H1 (cell line): ENCODE measurements at regions not wholly inside any gene's neighbourhood (a gene's known extent, or its start where the extent isn't known, plus 50 kb on each side); places are given as distances from the start of the nearest gene placed in this dataset.

Experiments
- CTCF ChIA-PET: fragments of 300-600 bp; sonication (Branson Sonifier 250); formaldehyde crosslinking; loops from one replicate; lab custom pipeline; 2021; ENCODE audit not compliant: partially characterized antibody; lab: Charles Lee
- POLR2A ChIA-PET: fragments of 300-600 bp; sonication (Branson Sonifier 250); formaldehyde crosslinking; loops from one replicate; lab custom pipeline; 2021; ENCODE audit warnings: inconsistent platforms; ENCODE audit not compliant: partially characterized antibody; lab: Charles Lee
- DNase-seq, 2 experiments: peaks; one replicate each; pipeline versions ENCODE4 v3.0.0 to v3.0.0-alpha.2; 2010 to 2022; ENCODE audit warnings: low spot score in 2 of 2, low read depth in 1 of 2, mixed read lengths in 1 of 2
- FAIRE-seq: peaks from 2 replicates; lab custom pipeline; 2011; peaks lifted over from hg19 to GRCh38; lab: Jason Lieb, UNC
- H2AFZ ChIP-seq: 2 replicates; pipeline ENCODE4 v1.8.1; 2012; ENCODE audit warnings: low read length, inconsistent platforms
- H2AK5ac ChIP-seq: 2 replicates; pipeline ENCODE4 v1.6.1; 2013; ENCODE audit warnings: low read depth, low read length
- H2BK120ac ChIP-seq: replicated peaks from 2 replicates; pipeline ENCODE3; 2013; ENCODE audit warnings: low read depth, low read length, inconsistent platforms
- H2BK12ac ChIP-seq: 2 replicates; pipeline ENCODE4 v1.6.1; 2013; ENCODE audit warnings: low read depth, low read length
- H2BK15ac ChIP-seq: 2 replicates; pipeline ENCODE4 v1.6.1; 2013; ENCODE audit warnings: low read length
- H2BK20ac ChIP-seq: 2 replicates; pipeline ENCODE4 v1.6.1; 2013; ENCODE audit warnings: low read length
- H2BK5ac ChIP-seq: 2 replicates; pipeline ENCODE4 v1.6.1; 2013; ENCODE audit warnings: low read depth, low read length
- H3K14ac ChIP-seq: 2 replicates; pipeline ENCODE4 v1.6.1; 2013; ENCODE audit warnings: inconsistent platforms; ENCODE audit not compliant: insufficient read length
- H3K18ac ChIP-seq: 2 replicates; pipeline ENCODE4 v1.6.1; 2013; ENCODE audit warnings: low read length; ENCODE audit errors: extremely low read depth
- H3K23ac ChIP-seq: 2 replicates; pipeline ENCODE4 v1.6.1; 2013; ENCODE audit warnings: inconsistent platforms; ENCODE audit not compliant: insufficient read length
- H3K23me2 ChIP-seq: 2 replicates; pipeline ENCODE4 v1.6.1; 2013; ENCODE audit warnings: low read depth, low read length
- H3K27ac ChIP-seq: 2 replicates; pipeline ENCODE4 v1.6.1; 2011; ENCODE audit warnings: low read depth, low read length, inconsistent platforms
- H3K27me3 ChIP-seq, 4 experiments: replicated peaks in 1 of 4; 1 replicate in 1 of 4; 2 replicates in 3 of 4; pipeline versions ENCODE4 v1.6.1 to v1.8.1; 2011 to 2013; ENCODE audit warnings: low read length in 3 of 4, mild to moderate bottlenecking in 3 of 4, inconsistent platforms in 2 of 4, mixed read lengths in 2 of 4, moderate library complexity in 1 of 4; ENCODE audit not compliant: control insufficient read depth in 3 of 4, insufficient read depth in 3 of 4; ENCODE audit errors: extremely low read depth in 1 of 4
- H3K36me3 ChIP-seq, 4 experiments: 2 replicates each; pipeline versions ENCODE4 v1.6.1 to v1.8.1; 2011 to 2013; ENCODE audit warnings: mild to moderate bottlenecking in 4 of 4, low read length in 3 of 4, moderate library complexity in 2 of 4, control low read depth in 1 of 4, inconsistent platforms in 1 of 4; ENCODE audit not compliant: insufficient read depth in 4 of 4, control insufficient read depth in 2 of 4
- H3K4ac ChIP-seq: replicated peaks from 2 replicates; pipeline ENCODE3; 2013; ENCODE audit warnings: low read length, low read depth, mixed read lengths, inconsistent platforms; ENCODE audit not compliant: insufficient read length
- H3K4me1 ChIP-seq, 4 experiments: replicated peaks in 1 of 4; 1 replicate in 1 of 4; 2 replicates in 3 of 4; pipeline versions ENCODE4 v1.6.1 to v1.8.1; 2011 to 2013; ENCODE audit warnings: low read length in 3 of 4, inconsistent platforms in 2 of 4, mixed read lengths in 1 of 4; ENCODE audit not compliant: insufficient read depth in 4 of 4, control insufficient read depth in 3 of 4
- H3K4me2 ChIP-seq, 2 experiments: 2 replicates each; pipeline versions ENCODE4 v1.6.1 to v1.8.1; 2011 to 2013; ENCODE audit warnings: low read depth in 2 of 2, low read length in 2 of 2, control low read depth in 1 of 2, inconsistent platforms in 1 of 2, mild to moderate bottlenecking in 1 of 2; ENCODE audit not compliant: insufficient read depth in 1 of 2
- H3K4me3 ChIP-seq, 4 experiments: fragments of 200-600, 300-600 bp in 1 of 4; sonication (generic), shearing (Covaris generic), sonication (Bioruptor Twin) in 1 of 4; 2 replicates each; pipeline versions ENCODE4 v1.5.1 to v1.8.1; 2011 to 2016; ENCODE audit warnings: low read length in 4 of 4, low read depth in 3 of 4, control low read depth in 2 of 4, inconsistent platforms in 2 of 4, mild to moderate bottlenecking in 2 of 4, mixed read lengths in 1 of 4, moderate library complexity in 1 of 4; ENCODE audit not compliant: insufficient read depth in 2 of 4; ENCODE audit errors: extremely low read depth in 1 of 4
- H3K56ac ChIP-seq: replicated peaks from 2 replicates; pipeline ENCODE3; 2013; ENCODE audit warnings: low read depth, mild to moderate bottlenecking, mixed read lengths, low read length, inconsistent platforms; ENCODE audit not compliant: insufficient read length
- H3K79me1 ChIP-seq: 2 replicates; pipeline ENCODE4 v1.6.1; 2013; ENCODE audit warnings: low read depth, low read length, control low read depth
- H3K79me2 ChIP-seq, 2 experiments: 2 replicates each; pipeline versions ENCODE4 v1.6.1 to v1.8.1; 2012 to 2013; ENCODE audit warnings: low read length in 2 of 2, mild to moderate bottlenecking in 2 of 2, inconsistent platforms in 1 of 2; ENCODE audit not compliant: insufficient read depth in 2 of 2, control insufficient read depth in 1 of 2
- H3K9ac ChIP-seq, 4 experiments: replicated peaks in 1 of 4; 1 replicate in 1 of 4; 2 replicates in 3 of 4; pipeline versions ENCODE4 v1.6.1 to v1.8.1; 2011 to 2013; ENCODE audit warnings: low read depth in 3 of 4, low read length in 3 of 4, control low read depth in 2 of 4, mild to moderate bottlenecking in 2 of 4, moderate library complexity in 2 of 4, inconsistent platforms in 1 of 4; ENCODE audit errors: extremely low read depth in 1 of 4
- H3K9me3 ChIP-seq, 2 experiments: 2 replicates each; pipeline versions ENCODE4 v1.6.1 to v1.8.1; 2012 to 2013; ENCODE audit warnings: mild to moderate bottlenecking in 2 of 2, moderate library complexity in 2 of 2, control low read depth in 1 of 2, inconsistent platforms in 1 of 2, low read depth in 1 of 2, low read length in 1 of 2, mixed read lengths in 1 of 2; ENCODE audit not compliant: insufficient read depth in 2 of 2
- H4K20me1 ChIP-seq, 2 experiments: replicated peaks in 1 of 2; 2 replicates each; pipeline versions ENCODE3 to v1.8.1; 2011 to 2013; ENCODE audit warnings: inconsistent platforms in 2 of 2, low read length in 2 of 2, mild to moderate bottlenecking in 1 of 2; ENCODE audit not compliant: insufficient read depth in 2 of 2, control insufficient read depth in 1 of 2
- H4K5ac ChIP-seq: 2 replicates; pipeline ENCODE4 v1.6.1; 2013; ENCODE audit warnings: low read length, low read depth, mixed read lengths, inconsistent platforms; ENCODE audit not compliant: insufficient read length
- H4K8ac ChIP-seq: 2 replicates; pipeline ENCODE4 v1.8.0; 2013; ENCODE audit warnings: mild to moderate bottlenecking, moderate library complexity, low read length, inconsistent platforms; ENCODE audit not compliant: insufficient read depth; ENCODE audit errors: extremely low read depth
- H4K91ac ChIP-seq: replicated peaks from 2 replicates; pipeline ENCODE3; 2013; ENCODE audit warnings: low read length, mixed read lengths, inconsistent platforms; ENCODE audit not compliant: insufficient read length
- EGR1 ChIP-seq: IDR thresholded peaks from 2 replicates; pipeline ENCODE4 v1.6.1; 2011; ENCODE audit warnings: low read depth, low read length, borderline replicate concordance
- POLR2A ChIP-seq, 2 experiments: IDR thresholded peaks; 1 replicate in 1 of 2; 2 replicates in 1 of 2; pipeline ENCODE4 v1.6.1; 2011; ENCODE audit warnings: low read depth in 2 of 2, low read length in 2 of 2, mild to moderate bottlenecking in 2 of 2; ENCODE audit errors: control extremely low read depth in 1 of 2
- ZNF274 ChIP-seq: IDR thresholded peaks from 2 replicates; pipeline ENCODE4 v1.7.0; 2012; ENCODE audit warnings: low read length, borderline replicate concordance; ENCODE audit errors: extremely low read depth
- WGBS, 2 experiments: shearing (Covaris generic) in 1 of 2; methylation state at CpG; one replicate each; pipeline versions ENCODE4 v1.1.6 to v1.1.7; 2013 to 2015; ENCODE audit warnings: low lambda C conversion rate in 2 of 2, mixed read lengths in 2 of 2, inconsistent platforms in 1 of 2, low coverage in 1 of 2, missing lambda C conversion rate in 1 of 2; ENCODE audit not compliant: insufficient replicate concordance in 2 of 2, insufficient coverage in 1 of 2, insufficient read length in 1 of 2; ENCODE audit errors: extremely low coverage in 1 of 2, missing lambda C conversion rate in 1 of 2; 5-methylcytosine and 5-hydroxymethylcytosine counted together
- TF ChIP-seq, protein P1 (sequence below), 3 experiments: IDR thresholded peaks; 1 replicate in 2 of 3; 2 replicates in 1 of 3; pipeline versions ENCODE4 v1.5.1 to v1.6.1; 2011; ENCODE audit warnings: low read length in 3 of 3, mild to moderate bottlenecking in 3 of 3, inconsistent platforms in 2 of 3, low read depth in 1 of 3, moderate library complexity in 1 of 3; ENCODE audit not compliant: insufficient read depth in 1 of 3; ENCODE audit errors: control extremely low read depth in 1 of 3

DNA sequence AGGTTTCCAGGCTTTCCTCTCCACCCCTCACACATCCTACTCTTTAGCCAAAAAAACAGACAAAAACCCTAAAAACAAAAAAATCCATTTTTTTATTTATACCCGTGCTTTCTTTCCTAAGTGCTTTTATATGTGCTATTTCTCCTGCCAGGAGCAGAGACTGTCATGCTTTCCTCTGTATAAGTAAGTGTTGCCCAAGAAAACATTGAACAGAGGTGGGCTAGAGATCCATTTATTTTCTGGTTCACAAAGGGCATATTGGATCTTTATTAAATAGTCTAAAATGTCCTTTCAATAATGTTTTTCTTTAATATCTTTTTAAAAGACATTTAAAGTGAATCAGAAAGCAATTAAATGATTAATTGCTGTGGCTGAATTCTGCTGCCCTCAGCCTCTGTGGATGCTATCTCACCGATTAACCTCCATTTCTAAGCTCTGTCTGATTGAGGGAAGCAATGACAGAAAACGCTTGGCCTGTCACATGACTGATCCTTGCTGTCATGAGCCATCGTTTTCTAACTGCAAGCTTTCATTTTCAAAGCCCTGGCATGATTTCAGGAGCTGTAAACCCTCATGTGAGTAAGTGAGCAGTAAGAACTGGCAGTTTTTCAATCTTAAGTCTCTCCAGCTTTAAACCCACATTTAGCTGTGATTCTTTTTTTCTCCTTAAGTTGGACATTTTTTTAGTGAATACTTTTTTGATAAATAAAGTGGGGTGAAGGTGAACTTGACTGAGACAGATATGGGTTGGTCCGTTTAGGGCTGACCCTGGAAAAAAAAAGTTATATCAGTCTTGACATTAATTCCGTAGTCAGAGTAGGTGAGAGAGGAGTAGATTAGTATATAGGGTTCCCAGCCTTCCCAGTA lies 180.7 kb upstream of the PGRMC2 start:
- no peak overlapping the region for H3K4me3 ChIP-seq
- H3K79me1 ChIP-seq = no peaks in the 10 kb centered on the region
- no peak overlapping the region for H3K4me2 ChIP-seq
- H3K18ac ChIP-seq = no peak overlapping the region
- no peaks in the 10 kb centered on the region for H3K4me1 ChIP-seq
- H3K23ac ChIP-seq = no peak overlapping the region
- TF ChIP-seq, protein P1, sequence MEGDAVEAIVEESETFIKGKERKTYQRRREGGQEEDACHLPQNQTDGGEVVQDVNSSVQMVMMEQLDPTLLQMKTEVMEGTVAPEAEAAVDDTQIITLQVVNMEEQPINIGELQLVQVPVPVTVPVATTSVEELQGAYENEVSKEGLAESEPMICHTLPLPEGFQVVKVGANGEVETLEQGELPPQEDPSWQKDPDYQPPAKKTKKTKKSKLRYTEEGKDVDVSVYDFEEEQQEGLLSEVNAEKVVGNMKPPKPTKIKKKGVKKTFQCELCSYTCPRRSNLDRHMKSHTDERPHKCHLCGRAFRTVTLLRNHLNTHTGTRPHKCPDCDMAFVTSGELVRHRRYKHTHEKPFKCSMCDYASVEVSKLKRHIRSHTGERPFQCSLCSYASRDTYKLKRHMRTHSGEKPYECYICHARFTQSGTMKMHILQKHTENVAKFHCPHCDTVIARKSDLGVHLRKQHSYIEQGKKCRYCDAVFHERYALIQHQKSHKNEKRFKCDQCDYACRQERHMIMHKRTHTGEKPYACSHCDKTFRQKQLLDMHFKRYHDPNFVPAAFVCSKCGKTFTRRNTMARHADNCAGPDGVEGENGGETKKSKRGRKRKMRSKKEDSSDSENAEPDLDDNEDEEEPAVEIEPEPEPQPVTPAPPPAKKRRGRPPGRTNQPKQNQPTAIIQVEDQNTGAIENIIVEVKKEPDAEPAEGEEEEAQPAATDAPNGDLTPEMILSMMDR (IDR thresholded peaks at IDR 0.05; ENCODE audit: control extremely low read depth in 1 of 3, insufficient read depth in 1 of 3, low read depth in 1 of 3, low read length in 3 of 3) = no peak
- TF ChIP-seq ZNF274 (no peak), EGR1 (no peak), POLR2A (IDR thresholded peaks at IDR 0.05; ENCODE audit: control extremely low read depth in 1 of 2, low read depth in 2 of 2, low read length in 2 of 2) (no peak)
- no peaks in the 10 kb centered on the region for H3K36me3 ChIP-seq
- no peak overlapping the region for H2BK120ac ChIP-seq
- CTCF ChIA-PET = interaction anchor here (1.0 to 2.4 kb wide), 3 partner anchors 8 to 14 kb away, joined by 3 to 8 read pairs (median 3); no protein-coding TSS in a partner anchor
- H3K56ac ChIP-seq = no peak overlapping the region
- no peak overlapping the region for H3K9ac ChIP-seq
- no peak overlapping the region for H4K8ac ChIP-seq
- DNase-seq (no peak), FAIRE-seq (no peak)
- no peak overlapping the region for H4K5ac ChIP-seq
- no peak overlapping the region for H3K27ac ChIP-seq
- no peaks in the 10 kb centered on the region for H3K9me3 ChIP-seq
- H2BK20ac ChIP-seq = no peak overlapping the region
- no peak overlapping the region for H4K91ac ChIP-seq
- no peak overlapping the region for H2BK15ac ChIP-seq
- no peaks in the 10 kb centered on the region for H3K23me2 ChIP-seq
- H2BK12ac ChIP-seq = no peak overlapping the region
- no peak overlapping the region for H3K14ac ChIP-seq
- POLR2A ChIA-PET = interaction anchor here (1.3 kb wide), 1 partner anchor 12 kb away, joined by 4 read pairs; no protein-coding TSS in a partner anchor
- H2BK5ac ChIP-seq = no peak overlapping the region
- WGBS, 2 experiments = 80% methylated on average over 6 of the region's 6 CpGs; no CpG with 5 or more reads in 1 of the 2 experiments
- H2AFZ ChIP-seq = no peak overlapping the region
- no peak overlapping the region for H3K4ac ChIP-seq
- H4K20me1 ChIP-seq = no peaks in the 10 kb centered on the region
- H3K79me2 ChIP-seq = no peaks in the 10 kb centered on the region
- H3K27me3 ChIP-seq = no peaks in the 10 kb centered on the region
- no peak overlapping the region for H2AK5ac ChIP-seq
